Ishikawa (cell line): ENCODE measurements at regions not wholly inside any gene's neighbourhood (a gene's known extent, or its start where the extent isn't known, plus 50 kb on each side); places are given as distances from the start of the nearest gene placed in this dataset.
A peak's percentile ranks its signal among the peaks of the same experiment; 100 is the strongest.

ENCODE experiments used
- CEBPB ChIP-seq: IDR thresholded peaks from 2 replicates; pipeline ENCODE4 v1.6.1; 2012
- CREB1 ChIP-seq: IDR thresholded peaks from 2 replicates; pipeline ENCODE4 v1.6.1; 2012; ENCODE audit warnings: low read depth
- EGR1 ChIP-seq: IDR thresholded peaks from 2 replicates; pipeline ENCODE4 v1.6.1; 2012
- EP300 ChIP-seq: IDR thresholded peaks from 2 replicates; pipeline ENCODE4 v1.6.1; 2012; ENCODE audit warnings: borderline replicate concordance
- FOXM1 ChIP-seq: IDR thresholded peaks from 2 replicates; pipeline ENCODE4 v1.6.1; 2012; ENCODE audit warnings: low read depth, borderline replicate concordance
- MAX ChIP-seq: IDR thresholded peaks from 2 replicates; pipeline ENCODE4 v1.6.1; 2012
- NFIC ChIP-seq: IDR thresholded peaks from 2 replicates; pipeline ENCODE4 v1.6.1; 2012
- RAD21 ChIP-seq: IDR thresholded peaks from 2 replicates; pipeline ENCODE4 v1.6.1; 2012; ENCODE audit warnings: low read depth
- REST ChIP-seq: IDR thresholded peaks from 2 replicates; pipeline ENCODE4 v1.6.1; 2012; ENCODE audit warnings: low read depth, mild to moderate bottlenecking
- TAF1 ChIP-seq: IDR thresholded peaks from 2 replicates; pipeline ENCODE4 v1.6.1; 2012; ENCODE audit warnings: low read depth, mild to moderate bottlenecking
- TCF12 ChIP-seq: IDR thresholded peaks from 2 replicates; pipeline ENCODE4 v1.6.1; 2012; ENCODE audit warnings: low read depth
- TEAD4 ChIP-seq: IDR thresholded peaks from 2 replicates; pipeline ENCODE4 v1.6.1; 2012
- YY1 ChIP-seq: IDR thresholded peaks from 2 replicates; pipeline ENCODE4 v1.6.1; 2012; ENCODE audit warnings: low read depth
- ZBTB7A ChIP-seq: IDR thresholded peaks from 2 replicates; pipeline ENCODE4 v1.6.1; 2012; ENCODE audit warnings: low read depth
- TF ChIP-seq, protein P1 (sequence below): IDR thresholded peaks from 2 replicates; pipeline ENCODE4 v1.6.1; 2012

DNA sequence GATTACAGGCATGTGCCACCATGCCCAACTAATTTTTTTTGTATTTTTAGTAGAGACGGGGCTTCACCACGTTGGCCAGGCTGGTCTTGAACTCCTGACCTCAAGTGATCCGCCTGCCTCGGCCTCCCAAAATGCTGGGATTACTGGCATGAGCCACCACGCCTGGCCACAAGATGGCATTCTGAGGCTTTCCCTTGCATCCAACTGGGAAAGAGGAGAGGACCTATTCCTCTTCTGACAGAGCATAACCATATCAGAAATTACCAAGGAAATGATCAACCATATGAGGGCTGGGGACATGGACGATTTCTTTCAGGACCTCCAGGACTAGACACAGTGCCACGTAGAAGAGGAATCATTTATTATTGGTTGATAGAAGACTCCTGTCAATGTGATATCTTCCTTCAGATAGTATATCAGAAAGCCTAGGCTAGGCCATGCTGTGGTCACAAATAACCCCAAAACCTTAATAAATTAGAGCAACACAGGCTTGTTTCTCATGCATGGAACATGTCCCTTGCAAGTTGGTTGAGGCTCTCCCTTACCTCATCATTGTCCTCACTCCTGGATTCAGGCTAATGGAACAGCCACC, 372.3 kb upstream of the IL12A start:
- TF ChIP-seq TCF12, result no peak
- peak; percentile 89 for TF ChIP-seq RAD21

- TF ChIP-seq RAD21, result no peak
- TF ChIP-seq TEAD4, result no peak
Measured at GRCh38 chr3:159619341-159619885, 369.2 kb upstream of the IL12A start.

GRCh38 chr3:159620281-159620680, 368.4 kb upstream of the IL12A start:
- TF ChIP-seq, protein P1, sequence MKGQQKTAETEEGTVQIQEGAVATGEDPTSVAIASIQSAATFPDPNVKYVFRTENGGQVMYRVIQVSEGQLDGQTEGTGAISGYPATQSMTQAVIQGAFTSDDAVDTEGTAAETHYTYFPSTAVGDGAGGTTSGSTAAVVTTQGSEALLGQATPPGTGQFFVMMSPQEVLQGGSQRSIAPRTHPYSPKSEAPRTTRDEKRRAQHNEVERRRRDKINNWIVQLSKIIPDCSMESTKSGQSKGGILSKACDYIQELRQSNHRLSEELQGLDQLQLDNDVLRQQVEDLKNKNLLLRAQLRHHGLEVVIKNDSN, result no peak
- no peak for TF ChIP-seq YY1
- TF ChIP-seq FOXM1, result no peak
- no peak for TF ChIP-seq EGR1
- no peak for TF ChIP-seq TEAD4
- TF ChIP-seq CREB1, result no peak
- no peak for TF ChIP-seq NFIC
- no peak for TF ChIP-seq TCF12
- TF ChIP-seq CEBPB, result no peak
- TF ChIP-seq TAF1, result no peak
- no peak for TF ChIP-seq MAX
- no peak for TF ChIP-seq ZBTB7A
- no peak for TF ChIP-seq RAD21
- TF ChIP-seq EP300, result no peak
- no peak for TF ChIP-seq REST

DNA sequence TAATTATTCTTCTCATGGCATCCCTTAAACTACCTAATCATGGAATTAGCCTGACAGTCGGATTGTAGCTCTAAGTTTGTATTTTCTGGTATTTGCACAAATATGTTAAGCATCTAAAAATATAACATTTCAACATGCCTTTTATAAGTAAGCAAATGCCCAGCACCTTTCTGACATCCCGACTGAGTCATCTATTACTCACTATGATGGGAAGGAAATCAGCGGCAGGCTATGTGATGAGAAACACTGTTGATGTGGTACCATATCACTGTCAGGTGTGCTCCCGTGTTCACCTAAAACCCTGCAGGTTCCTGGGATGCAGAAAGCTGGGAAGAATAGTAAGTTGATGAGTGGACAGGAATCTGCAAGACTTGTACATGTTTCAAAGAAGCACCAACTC, 367.8 kb upstream of the IL12A start:
- TF ChIP-seq YY1 (no peak), MAX (no peak), TCF12 (no peak), EP300 (no peak), TEAD4 (no peak)
- TF ChIP-seq, protein P1, result no peak

DNA sequence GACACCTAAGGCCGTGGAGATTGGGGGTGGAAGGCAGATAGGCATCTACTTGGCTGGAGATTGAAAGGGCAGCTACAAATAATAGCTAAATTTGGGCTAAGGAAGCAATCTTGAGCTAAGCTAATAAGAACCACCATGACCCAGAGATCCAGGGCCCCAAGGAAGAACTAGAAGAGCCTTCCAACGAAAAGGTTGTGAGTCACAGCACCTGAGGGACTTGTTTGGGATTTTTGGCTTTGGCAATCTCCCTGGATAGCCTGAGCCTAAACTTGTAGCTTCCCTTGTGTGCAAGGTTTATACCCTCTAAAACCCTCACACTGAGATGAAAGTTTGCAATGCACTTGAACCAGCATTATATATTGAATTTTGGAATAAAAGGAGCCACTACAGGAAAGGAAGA, 364.0 kb upstream of the IL12A start:
- TF ChIP-seq EGR1 (no peak), FOXM1 (no peak), EP300 (no peak), CEBPB (no peak), CREB1 (no peak), YY1 (no peak), REST (no peak), MAX (no peak), TEAD4 (no peak)
- TF ChIP-seq, protein P1, result no peak

GRCh38 chr3:159625594-159625993, 363.0 kb upstream of the IL12A start:
- TF ChIP-seq, protein P1, result no peak
- TF ChIP-seq EGR1 (no peak), MAX (no peak)
